GM23248 (cell line): ENCODE measurements at regions not wholly inside any gene's neighbourhood (a gene's known extent, or its start where the extent isn't known, plus 50 kb on each side); places are given as distances from the start of the nearest gene placed in this dataset.

Source experiments
- DNase-seq: peaks from one replicate; pipeline ENCODE4 v3.0.0-alpha.2; 2015
- H2AFZ ChIP-seq: fragments of 200-600 bp; sonication (generic); 2 replicates; pipeline ENCODE4 v1.6.1; 2016; ENCODE audit warnings: antibody characterized with exemption
- H3F3A ChIP-seq: fragments of 200-600 bp; sonication (generic); 2 replicates; pipeline ENCODE4 v1.6.1; 2016; ENCODE audit warnings: mild to moderate bottlenecking, antibody characterized with exemption, mixed run types; ENCODE audit not compliant: insufficient read depth
- H3K27ac ChIP-seq: fragments of 200-600 bp; sonication (generic); 2 replicates; pipeline ENCODE4 v1.5.1; 2016; ENCODE audit warnings: mild to moderate bottlenecking
- H3K27me3 ChIP-seq: fragments of 200-600 bp; sonication (generic); replicated peaks from 2 replicates; pipeline ENCODE4 v1.6.1; 2016; ENCODE audit warnings: mild to moderate bottlenecking; ENCODE audit not compliant: insufficient read depth
- H3K36me3 ChIP-seq: fragments of 200-600 bp; sonication (generic); 2 replicates; pipeline ENCODE4 v1.6.1; 2016; ENCODE audit warnings: low read depth, mild to moderate bottlenecking
- H3K4me1 ChIP-seq: fragments of 200-600 bp; sonication (generic); 2 replicates; pipeline ENCODE4 v1.6.1; 2016; ENCODE audit warnings: mild to moderate bottlenecking; ENCODE audit not compliant: insufficient read depth
- H3K4me2 ChIP-seq: fragments of 200-600 bp; sonication (generic); one replicate; pipeline ENCODE4 v1.6.1; 2016; ENCODE audit warnings: mild to moderate bottlenecking; ENCODE audit not compliant: unreplicated experiment
- H3K4me3 ChIP-seq: fragments of 200-600 bp; sonication (generic); 2 replicates; pipeline ENCODE4 v1.5.1; 2016; ENCODE audit warnings: mild to moderate bottlenecking
- H3K79me2 ChIP-seq: fragments of 200-600 bp; sonication (generic); 2 replicates; pipeline ENCODE4 v1.6.1; 2016; ENCODE audit warnings: mild to moderate bottlenecking; ENCODE audit not compliant: insufficient read depth
- H3K9ac ChIP-seq: fragments of 200-600 bp; sonication (generic); 2 replicates; pipeline ENCODE4 v1.6.1; 2016; ENCODE audit warnings: mild to moderate bottlenecking
- H3K9me2 ChIP-seq: fragments of 200-600 bp; sonication (generic); 2 replicates; pipeline ENCODE4 v1.6.1; 2016; ENCODE audit warnings: mixed run types, mild to moderate bottlenecking, moderate library complexity; ENCODE audit not compliant: insufficient read depth
- H3K9me3 ChIP-seq: fragments of 200-600 bp; sonication (generic); one replicate; pipeline ENCODE4 v1.6.1; 2017; ENCODE audit warnings: low read depth
- H4K20me1 ChIP-seq: fragments of 200-600 bp; sonication (generic); 2 replicates; pipeline ENCODE4 v1.6.0; 2016; ENCODE audit not compliant: insufficient read depth
- EZH2 ChIP-seq: fragments of 200-600 bp; sonication (generic); IDR thresholded peaks from 2 replicates; pipeline ENCODE4 v1.6.1; 2018; ENCODE audit warnings: antibody characterized with exemption, mild to moderate bottlenecking; ENCODE audit not compliant: insufficient read depth, poor library complexity, severe bottlenecking
- EZH2phosphoT487 ChIP-seq: fragments of 200-600 bp; sonication (generic); IDR thresholded peaks from 2 replicates; pipeline ENCODE4 v1.6.1; 2018; ENCODE audit warnings: antibody characterized with exemption, moderate library complexity, mild to moderate bottlenecking, low read depth; ENCODE audit not compliant: insufficient read depth
- WGBS, 2 experiments: methylation state at CpG; one replicate each; pipeline ENCODE4 v1.1.6; 2015 to 2017; ENCODE audit warnings: low lambda C conversion rate in 2 of 2, low coverage in 1 of 2; ENCODE audit errors: missing lambda C conversion rate in 2 of 2; 5-methylcytosine and 5-hydroxymethylcytosine counted together
- in situ Hi-C: fragments of 300-500 bp; cut with MboI; formaldehyde crosslinking; loops from 2 replicates; pipeline ENCODE4 v1.15.0; 2020

DNA sequence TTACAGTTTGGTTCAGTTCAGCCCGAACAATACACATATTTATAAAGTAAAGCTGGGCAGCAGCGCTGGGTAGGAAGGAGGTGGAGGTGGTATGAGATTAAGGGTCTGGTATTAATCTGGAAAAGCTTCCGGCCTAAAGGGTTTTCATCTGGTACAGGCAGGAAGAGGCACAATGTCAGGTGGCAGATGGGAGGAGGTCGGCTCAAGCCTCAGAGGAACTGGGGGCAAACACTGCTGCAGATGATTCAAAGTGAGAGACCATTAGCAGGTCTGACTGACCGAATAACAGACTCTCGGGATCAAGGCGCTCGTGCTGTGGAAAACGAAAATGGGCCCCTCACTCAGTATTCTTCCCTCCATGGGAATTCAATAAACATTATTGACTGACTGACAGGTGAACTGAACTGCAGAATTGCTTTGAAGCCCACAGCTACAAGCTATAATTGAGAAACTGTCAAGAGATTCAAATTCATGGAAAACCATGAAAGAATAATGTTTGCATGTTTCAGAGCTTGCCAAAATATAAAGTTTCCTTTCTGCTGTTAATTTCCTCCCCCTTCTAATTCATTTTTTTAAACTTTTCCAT lies 75.3 kb downstream of the TMEM167A start:
- in situ Hi-C loops = no loop called here

GRCh38 chr5:83000922-83001321 lies 76.3 kb downstream of the TMEM167A start:
- H3K9me2 ChIP-seq = peaks cover 3% of the 10 kb centered on the region; the same call in 1 of the 2 replicates
- TF ChIP-seq EZH2phosphoT487 (no peak), EZH2 (no peak)
- no peaks in the 10 kb centered on the region for H3K79me2 ChIP-seq
- H3K36me3 ChIP-seq = no peaks in the 10 kb centered on the region
- no peak for DNase-seq
- no peak overlapping the region for H3K27ac ChIP-seq
- no peak overlapping the region for H2AFZ ChIP-seq
- no peak overlapping the region for H3K4me3 ChIP-seq
- no peaks in the 10 kb centered on the region for H3K9me3 ChIP-seq
- no peaks in the 10 kb centered on the region for H3F3A ChIP-seq
- no peaks in the 10 kb centered on the region for H3K27me3 ChIP-seq
- in situ Hi-C loops = no loop called here
- H4K20me1 ChIP-seq = no peaks in the 10 kb centered on the region
- H3K4me1 ChIP-seq = no peaks in the 10 kb centered on the region
- H3K4me2 ChIP-seq = no peak overlapping the region
- WGBS, 2 experiments = 76 to 85% methylated on average over 1 of the region's 1 CpG
- no peak overlapping the region for H3K9ac ChIP-seq

More for the DNA sequence above, 75.3 kb downstream of the TMEM167A start:
- Histone ChIP-seq H3K9ac (no peak overlapping the region), H3F3A (no peaks in the 10 kb centered on the region), H3K4me1 (no peaks in the 10 kb centered on the region), H2AFZ (no peak overlapping the region), H3K79me2 (no peaks in the 10 kb centered on the region), H3K27me3 (no peaks in the 10 kb centered on the region), H3K27ac (no peak overlapping the region), H3K9me2 (peaks cover 3% of the 10 kb centered on the region; the same call in 1 of the 2 replicates), H3K36me3 (no peaks in the 10 kb centered on the region), H3K4me2 (no peak overlapping the region), H4K20me1 (no peaks in the 10 kb centered on the region), H3K4me3 (no peak overlapping the region), H3K9me3 (no peaks in the 10 kb centered on the region)
- no peak for DNase-seq
- TF ChIP-seq EZH2 (no peak), EZH2phosphoT487 (no peak)
- 73 to 80% methylated on average over 9 of the region's 9 CpGs for WGBS, 2 experiments

- Histone ChIP-seq H3K27ac (no peak overlapping the region), H2AFZ (no peak overlapping the region), H3K9ac (no peak overlapping the region), H3K79me2 (no peaks in the 10 kb centered on the region), H3K27me3 (no peaks in the 10 kb centered on the region), H3K4me1 (no peaks in the 10 kb centered on the region), H3K9me2 (peaks cover 3% of the 10 kb centered on the region; the same call in 1 of the 2 replicates), H3F3A (no peaks in the 10 kb centered on the region), H3K4me2 (no peak overlapping the region), H3K9me3 (no peaks in the 10 kb centered on the region), H4K20me1 (no peaks in the 10 kb centered on the region), H3K4me3 (no peak overlapping the region), H3K36me3 (no peaks in the 10 kb centered on the region)
- in situ Hi-C loops = no loop called here
- 64 to 70% methylated on average over 2 of the region's 2 CpGs for WGBS, 2 experiments
- DNase-seq = no peak
- no peak for TF ChIP-seq EZH2phosphoT487
- TF ChIP-seq EZH2 = no peak
These were observed 76.8 kb downstream of the TMEM167A start for GRCh38 chr5:83000428-83000827.

GRCh38 chr5:82993416-82993815 lies 83.8 kb downstream of the TMEM167A start:
- Histone ChIP-seq H3K27me3 (no peaks in the 10 kb centered on the region), H3K27ac (no peak overlapping the region), H3K9me3 (no peaks in the 10 kb centered on the region), H4K20me1 (no peaks in the 10 kb centered on the region), H3F3A (no peaks in the 10 kb centered on the region), H3K4me3 (no peak overlapping the region), H3K4me1 (no peaks in the 10 kb centered on the region), H2AFZ (no peak overlapping the region), H3K9ac (no peak overlapping the region), H3K79me2 (no peaks in the 10 kb centered on the region), H3K4me2 (no peak overlapping the region), H3K36me3 (no peaks in the 10 kb centered on the region), H3K9me2 (no peaks in the 10 kb centered on the region)
- 36 to 42% methylated on average over 1 of the region's 1 CpG for WGBS, 2 experiments
- in situ Hi-C loops = no loop called here
- DNase-seq = no peak
- TF ChIP-seq EZH2phosphoT487 (no peak), EZH2 (no peak)

- WGBS, 2 experiments = 62 to 63% methylated on average over 4 of the region's 4 CpGs
- H3K9me2 ChIP-seq = no peaks in the 10 kb centered on the region
- in situ Hi-C loops = no loop called here
- H3K9me3 ChIP-seq = no peaks in the 10 kb centered on the region
- no peaks in the 10 kb centered on the region for H3K36me3 ChIP-seq
- H3F3A ChIP-seq = no peaks in the 10 kb centered on the region
- H3K9ac ChIP-seq = no peak overlapping the region
- DNase-seq = no peak
- no peaks in the 10 kb centered on the region for H3K79me2 ChIP-seq
- no peak overlapping the region for H3K27ac ChIP-seq
- no peak overlapping the region for H2AFZ ChIP-seq
- no peaks in the 10 kb centered on the region for H3K4me1 ChIP-seq
- H3K4me3 ChIP-seq = no peak overlapping the region
- H3K27me3 ChIP-seq = no peaks in the 10 kb centered on the region
- no peak overlapping the region for H3K4me2 ChIP-seq
- TF ChIP-seq EZH2 (no peak), EZH2phosphoT487 (no peak)
- H4K20me1 ChIP-seq = no peaks in the 10 kb centered on the region
These were observed 84.5 kb downstream of the TMEM167A start for GRCh38 chr5:82992646-82993045.
